A673 (cell line): ENCODE measurements at regions not wholly inside any gene's neighbourhood (a gene's known extent, or its start where the extent isn't known, plus 50 kb on each side); places are given as distances from the start of the nearest gene placed in this dataset.

Experiments used
- BruUV-seq: library from RNA; stranded (reverse); fragments of 400-500 nt; replicated peaks from 2 replicates; lab custom pipeline; 2021; lab: Mats Ljungman, UMichigan
- CTCF ChIA-PET: fragments of 300-600 bp; sonication (Branson Sonifier 250); formaldehyde crosslinking; loops from one replicate; lab custom pipeline; 2022; ENCODE audit warnings: antibody characterized with exemption; lab: Charles Lee
- POLR2A ChIA-PET: fragments of 300-600 bp; sonication (Branson Sonifier 250); formaldehyde crosslinking; loops from one replicate; lab custom pipeline; 2022; ENCODE audit warnings: antibody characterized with exemption; ENCODE audit not compliant: low non-redundant PET; lab: Charles Lee
- DNase-seq: peaks from one replicate; pipeline ENCODE4 v3.0.0-alpha.2; 2015; ENCODE audit warnings: low spot score
- H3K27ac ChIP-seq: fragments of 200-600 bp; sonication (generic); 2 replicates; pipeline ENCODE4 v1.5.1; 2016; ENCODE audit warnings: mixed run types, low read depth, mild to moderate bottlenecking, mixed read lengths, antibody characterized with exemption, low read length; ENCODE audit not compliant: poor library complexity, severe bottlenecking
- H3K27me3 ChIP-seq: fragments of 200-600 bp; sonication (generic); replicated peaks from 2 replicates; pipeline ENCODE4 v1.6.1; 2017; ENCODE audit warnings: mixed run types, low read depth, mild to moderate bottlenecking, mixed read lengths, antibody characterized with exemption, low read length; ENCODE audit not compliant: insufficient read depth, poor library complexity
- H3K36me3 ChIP-seq: fragments of 200-600 bp; sonication (generic); 2 replicates; pipeline ENCODE4 v1.6.1; 2016; ENCODE audit warnings: mixed run types, mild to moderate bottlenecking, mixed read lengths, antibody characterized with exemption, low read length; ENCODE audit not compliant: insufficient read depth, poor library complexity, severe bottlenecking
- H3K4me1 ChIP-seq: fragments of 200-600 bp; sonication (generic); 2 replicates; pipeline ENCODE4 v1.6.1; 2017; ENCODE audit warnings: mixed run types, mild to moderate bottlenecking, mixed read lengths, antibody characterized with exemption, low read length; ENCODE audit not compliant: insufficient read depth, poor library complexity, severe bottlenecking
- H3K4me3 ChIP-seq: fragments of 200-600 bp; sonication (generic); 2 replicates; pipeline ENCODE4 v1.5.1; 2016; ENCODE audit warnings: low read depth, mixed run types, mild to moderate bottlenecking, mixed read lengths, low read length; ENCODE audit not compliant: poor library complexity, severe bottlenecking
- H3K9me3 ChIP-seq: fragments of 200-600 bp; sonication (generic); 2 replicates; pipeline ENCODE4 v1.6.1; 2016; ENCODE audit warnings: mixed run types, low read depth, mild to moderate bottlenecking, mixed read lengths, antibody characterized with exemption, low read length; ENCODE audit not compliant: poor library complexity, severe bottlenecking
- EZH2 ChIP-seq: fragments of 200-600 bp; sonication (generic); IDR thresholded peaks from 2 replicates; pipeline ENCODE4 v1.6.1; 2017; ENCODE audit warnings: borderline replicate concordance, low read depth, mild to moderate bottlenecking, mixed read lengths, antibody characterized with exemption, low read length; ENCODE audit not compliant: poor library complexity, severe bottlenecking
- intact Hi-C: fragments of 100-400 bp; cut with micrococcal nuclease; formaldehyde crosslinking; loops from one replicate; pipeline ENCODE4 v1.10.0; 2022; ENCODE audit not compliant: unreplicated experiment
- TF ChIP-seq, protein P1 (sequence below): fragments of 300-800, 200-600 bp; sonication (generic); conservative IDR thresholded peaks from 2 replicates; pipeline ENCODE4 v1.5.1; 2017; ENCODE audit warnings: low read depth, mild to moderate bottlenecking, antibody characterized with exemption, low read length, moderate library complexity, mixed read lengths

DNA sequence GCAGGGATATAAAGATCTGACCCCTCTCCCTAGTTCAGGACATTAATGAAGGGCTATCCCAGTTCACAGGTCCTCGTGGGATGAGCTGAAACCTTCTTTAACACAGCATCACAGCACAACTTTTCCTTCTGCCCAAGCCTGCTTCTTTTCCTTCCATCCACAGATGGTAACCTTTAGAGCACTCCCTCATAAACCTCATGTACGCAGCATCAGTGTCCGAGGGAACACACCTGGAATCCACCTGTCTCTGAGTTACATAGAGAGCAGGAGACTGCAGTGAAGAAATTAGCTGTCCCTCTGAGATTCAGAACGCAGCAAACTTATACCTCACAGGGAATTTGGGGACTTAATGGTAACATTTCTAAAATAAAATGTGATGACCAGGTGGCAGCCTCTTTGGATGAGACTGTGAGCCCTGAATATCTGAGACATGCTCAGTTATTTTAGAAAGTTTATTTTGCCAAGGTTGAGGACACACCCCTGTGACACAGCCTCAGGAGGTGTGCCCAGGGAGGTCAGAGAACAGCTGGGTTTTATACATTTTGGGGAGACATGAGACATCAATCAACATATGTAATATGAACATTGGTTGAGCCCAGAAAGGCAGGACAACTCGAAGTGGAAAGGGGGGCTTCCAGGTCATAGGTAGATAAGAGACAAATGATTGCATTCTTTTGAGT is 73.8 kb upstream of the PACRGL start:
- POLR2A ChIA-PET = no interaction called here
- Histone ChIP-seq H3K4me3 (no peak overlapping the region), H3K27ac (no peak overlapping the region), H3K4me1 (no peaks in the 10 kb centered on the region), H3K9me3 (no peaks in the 10 kb centered on the region), H3K36me3 (no peaks in the 10 kb centered on the region), H3K27me3 (no peaks in the 10 kb centered on the region)
- no peak for DNase-seq
- intact Hi-C loops = no loop called here
- CTCF ChIA-PET = no interaction called here
- BruUV-seq = no TSS peak
- no peak for TF ChIP-seq EZH2
- TF ChIP-seq, protein P1, sequence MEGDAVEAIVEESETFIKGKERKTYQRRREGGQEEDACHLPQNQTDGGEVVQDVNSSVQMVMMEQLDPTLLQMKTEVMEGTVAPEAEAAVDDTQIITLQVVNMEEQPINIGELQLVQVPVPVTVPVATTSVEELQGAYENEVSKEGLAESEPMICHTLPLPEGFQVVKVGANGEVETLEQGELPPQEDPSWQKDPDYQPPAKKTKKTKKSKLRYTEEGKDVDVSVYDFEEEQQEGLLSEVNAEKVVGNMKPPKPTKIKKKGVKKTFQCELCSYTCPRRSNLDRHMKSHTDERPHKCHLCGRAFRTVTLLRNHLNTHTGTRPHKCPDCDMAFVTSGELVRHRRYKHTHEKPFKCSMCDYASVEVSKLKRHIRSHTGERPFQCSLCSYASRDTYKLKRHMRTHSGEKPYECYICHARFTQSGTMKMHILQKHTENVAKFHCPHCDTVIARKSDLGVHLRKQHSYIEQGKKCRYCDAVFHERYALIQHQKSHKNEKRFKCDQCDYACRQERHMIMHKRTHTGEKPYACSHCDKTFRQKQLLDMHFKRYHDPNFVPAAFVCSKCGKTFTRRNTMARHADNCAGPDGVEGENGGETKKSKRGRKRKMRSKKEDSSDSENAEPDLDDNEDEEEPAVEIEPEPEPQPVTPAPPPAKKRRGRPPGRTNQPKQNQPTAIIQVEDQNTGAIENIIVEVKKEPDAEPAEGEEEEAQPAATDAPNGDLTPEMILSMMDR = no peak

DNA sequence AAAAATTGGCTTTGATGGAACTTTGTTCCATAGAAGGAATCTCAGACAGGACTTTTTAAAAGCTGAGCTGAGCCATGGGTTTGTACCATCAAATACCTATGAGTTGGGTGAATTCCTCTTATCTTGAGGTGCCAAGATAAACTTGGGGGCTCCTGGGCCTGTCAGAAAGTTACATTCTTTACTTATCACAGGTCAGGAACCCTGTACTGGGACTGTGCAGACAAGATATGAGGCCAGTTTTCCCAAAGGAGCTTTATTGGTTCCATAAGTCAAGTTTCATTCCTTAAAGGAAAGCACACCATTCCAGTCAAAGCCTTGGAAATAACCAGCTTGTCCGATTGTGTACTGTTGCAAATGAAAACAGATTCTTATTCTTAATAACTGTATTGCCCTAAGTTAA is 72.4 kb upstream of the PACRGL start:
- H3K27me3 ChIP-seq = no peaks in the 10 kb centered on the region
- intact Hi-C loops = no loop called here
- H3K4me3 ChIP-seq = no peak overlapping the region
- DNase-seq = no peak
- no peaks in the 10 kb centered on the region for H3K9me3 ChIP-seq
- POLR2A ChIA-PET = no interaction called here
- CTCF ChIA-PET = no interaction called here
- BruUV-seq = no TSS peak
- H3K36me3 ChIP-seq = no peaks in the 10 kb centered on the region
- H3K4me1 ChIP-seq = no peaks in the 10 kb centered on the region
- no peak for TF ChIP-seq EZH2
- TF ChIP-seq, protein P1 = no peak
- no peak overlapping the region for H3K27ac ChIP-seq

DNA sequence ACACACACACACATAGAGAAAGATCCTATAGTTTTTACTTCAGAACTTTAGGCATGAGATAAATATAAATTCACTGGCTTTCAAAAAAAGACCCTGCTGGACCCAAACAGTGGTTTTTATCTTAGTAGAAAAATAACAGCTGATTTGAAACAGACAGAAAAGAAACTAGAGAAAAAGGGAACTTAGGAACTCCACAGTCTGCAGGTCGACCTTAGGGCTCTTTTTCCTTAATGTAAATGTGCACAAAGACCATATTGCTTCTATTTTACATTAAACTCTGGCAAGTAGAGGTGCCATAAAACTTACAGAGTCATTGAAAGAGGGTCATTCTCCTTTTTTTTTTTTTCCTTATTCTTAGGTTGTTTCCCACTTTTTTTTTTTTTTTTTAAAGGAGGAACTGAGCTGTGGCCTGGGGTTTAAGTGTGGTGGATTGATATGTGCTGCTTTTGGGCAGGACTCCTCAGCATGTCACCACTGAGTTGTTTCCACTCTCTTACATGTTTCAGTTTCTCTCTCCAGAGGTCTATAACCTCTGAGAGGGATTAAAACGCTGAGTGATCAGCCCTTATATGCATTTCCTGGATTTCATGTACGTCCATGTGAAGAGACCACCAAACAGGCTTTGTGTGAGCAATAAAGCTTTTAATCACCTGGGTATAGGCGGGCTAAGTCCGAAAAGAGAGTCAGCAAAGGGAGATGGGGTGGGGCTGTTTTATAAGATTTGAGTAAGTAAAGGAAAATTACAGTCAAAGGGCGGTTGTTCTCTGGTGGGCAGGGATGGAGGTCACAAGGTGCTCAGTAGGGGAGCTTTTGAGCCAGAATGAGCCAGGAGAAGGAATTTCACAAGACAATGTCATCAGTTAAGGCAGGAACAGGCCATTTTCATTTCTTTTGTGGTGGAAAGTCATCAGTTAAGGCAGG is 70.8 kb upstream of the PACRGL start:
- Histone ChIP-seq H3K4me1 (no peaks in the 10 kb centered on the region), H3K4me3 (no peak overlapping the region), H3K36me3 (no peaks in the 10 kb centered on the region), H3K9me3 (no peaks in the 10 kb centered on the region), H3K27ac (no peak overlapping the region), H3K27me3 (no peaks in the 10 kb centered on the region)
- intact Hi-C loops = no loop called here
- ChIA-PET POLR2A (no interaction called here), CTCF (interaction anchor here (0.6 kb wide), 1 partner anchor 55 kb away, joined by 4 read pairs; no protein-coding TSS in a partner anchor)
- no peak for DNase-seq
- BruUV-seq = no TSS peak
- no peak for TF ChIP-seq EZH2
- TF ChIP-seq, protein P1 = no peak
